ENCODE measurements at regions not wholly inside any gene's neighbourhood (a gene's known extent, or its start where the extent isn't known, plus 50 kb on each side); places are given as distances from the start of the nearest gene placed in this dataset.

GRCh38 chrX:94655180-94655579 lies 981.2 kb downstream of the FAM133A start:
- no peak for TF ChIP-seq CTCF (IDR thresholded peaks at IDR 0.05; ENCODE audit: low read depth, low read length, poor library complexity, severe bottlenecking)
- TF ChIP-seq EZH2phosphoT487 (IDR thresholded peaks at IDR 0.05; ENCODE audit: borderline replicate concordance, low read length): no peak

Data from DOHH2 (cell line).